Heart left ventricle (tissue), 13 donors: ENCODE measurements at regions not wholly inside any gene's neighbourhood (a gene's known extent, or its start where the extent isn't known, plus 50 kb on each side); places are given as distances from the start of the nearest gene placed in this dataset.

Experiments
- CTCF ChIP-seq, 12 donors: fragments of 200-600 bp; sonication (generic) in 4 of 12; IDR thresholded peaks; one replicate each; pipeline versions ENCODE4 v1.5.0 to v1.8.0; 2018 to 2022; ENCODE audit warnings: antibody characterized with exemption in 12 of 12, mild to moderate bottlenecking in 5 of 12
- POLR2A ChIP-seq, 2 donors: fragments of 450-650 bp; IDR thresholded peaks; one replicate each; pipeline ENCODE4 v1.6.1; 2017; ENCODE audit warnings: antibody characterized with exemption in 2 of 2, mild to moderate bottlenecking in 2 of 2, moderate library complexity in 2 of 2
- donor health status: ischemic (EF 13 %, LVEDD 7.1; RV severe dilation, severe dysfunction).
- donor health status: DM: no; HTN: yes; CAD: no.
- donor health status: DM: no; HTN: no; CAD: no.
- donor health status: ischemic (EF 25% LVEDD 6.9; RV normal size, moderate dysfunction).
- donor health status: ischemic (EF 25% LVEDD 5.7; RV mildly dilated, moderate dysfunction).
- donor health status: ischemic (EF 35%, LVEDD 5.7; RV mildly dilated, moderate dysfunction).
- donor health status: nonischemic (EF 11% LVEDD 7.7; RV severe dilation, severe dysfunction).
- donor health status: DM: yes; HTN: yes; CAD: no.
- donor health status: PGD.
- donor health status: ischemic (EF 29% LVEDD 5.4; RV normal size, mild dysfunction).
- donor health status: nonischemic (EF 23%, LVEDD 6.1; RV moderate dilation, normal function).

DNA sequence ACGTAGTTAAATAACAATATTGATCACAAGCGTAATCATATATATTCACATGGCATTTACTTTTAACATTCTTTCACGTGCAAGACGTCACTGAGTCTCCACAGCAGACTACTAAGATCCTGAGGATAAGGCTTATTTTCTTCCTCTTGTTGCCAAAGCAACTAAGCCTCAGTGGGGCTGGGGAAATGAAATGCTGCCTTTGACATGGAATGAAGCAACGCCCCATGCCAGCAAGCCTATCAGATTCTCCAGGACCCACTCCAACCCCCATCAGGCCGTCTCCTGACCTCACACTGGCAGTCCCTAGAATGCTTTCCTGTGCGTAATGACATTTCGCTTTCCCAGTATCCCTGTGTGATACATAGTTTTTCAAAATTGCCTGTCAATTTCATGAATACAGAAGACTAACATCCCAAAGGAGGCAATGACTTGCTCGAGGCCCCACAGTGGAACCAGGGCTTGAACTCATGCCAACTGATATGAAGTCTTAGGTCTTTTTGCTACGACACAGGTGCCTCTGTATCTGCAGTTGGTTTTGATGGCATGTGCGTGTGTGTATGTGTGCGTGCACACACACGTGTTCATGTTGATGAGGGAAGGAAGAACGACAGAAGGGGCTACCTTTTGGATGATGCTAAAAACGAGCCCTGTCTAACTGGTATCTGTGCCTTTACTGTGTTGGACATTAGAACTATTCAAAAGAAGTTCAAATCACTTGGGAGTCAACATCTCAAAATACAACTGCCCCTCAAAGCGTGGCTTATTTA is 239.1 kb downstream of the VRK1 start:
- TF ChIP-seq CTCF (IDR thresholded peaks at IDR 0.05) = no peak
- TF ChIP-seq POLR2A (IDR thresholded peaks at IDR 0.05) = no peak
